Right renal cortex interstitium (tissue), 3 donors: ENCODE measurements at regions not wholly inside any gene's neighbourhood (a gene's known extent, or its start where the extent isn't known, plus 50 kb on each side); places are given as distances from the start of the nearest gene placed in this dataset.
"Not testable (repeated sequence)": the region's sequence is repeated elsewhere in the genome, so short reads cannot be mapped to it uniquely, and the experiment has no call there.

Experiments
- DNase-seq, 3 donors: peaks; one replicate each; pipeline ENCODE4 v3.0.0-alpha.2; 2013; ENCODE audit warnings: low read depth in 3 of 3, low spot score in 2 of 3

DNA sequence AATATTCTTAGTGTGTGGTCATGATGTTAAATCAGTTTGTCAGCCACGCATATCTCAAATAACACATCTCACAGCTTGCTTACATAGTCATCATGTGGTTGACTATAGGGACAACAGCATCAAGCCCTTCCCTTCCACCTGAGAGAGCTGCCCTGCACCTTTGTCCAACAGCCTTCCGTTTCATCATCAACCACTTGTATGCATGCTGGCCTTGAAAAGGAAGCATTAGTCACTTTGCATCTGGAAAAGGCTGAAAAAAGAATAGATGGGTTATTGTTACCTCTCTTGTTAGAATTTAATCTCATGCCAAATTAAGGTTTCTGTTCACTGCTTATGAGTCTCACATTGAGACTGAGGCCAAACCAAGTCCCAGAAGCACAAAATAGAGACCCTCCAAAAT lies 1586.5 kb upstream of the SEL1L start:
- no peak for DNase-seq

DNA sequence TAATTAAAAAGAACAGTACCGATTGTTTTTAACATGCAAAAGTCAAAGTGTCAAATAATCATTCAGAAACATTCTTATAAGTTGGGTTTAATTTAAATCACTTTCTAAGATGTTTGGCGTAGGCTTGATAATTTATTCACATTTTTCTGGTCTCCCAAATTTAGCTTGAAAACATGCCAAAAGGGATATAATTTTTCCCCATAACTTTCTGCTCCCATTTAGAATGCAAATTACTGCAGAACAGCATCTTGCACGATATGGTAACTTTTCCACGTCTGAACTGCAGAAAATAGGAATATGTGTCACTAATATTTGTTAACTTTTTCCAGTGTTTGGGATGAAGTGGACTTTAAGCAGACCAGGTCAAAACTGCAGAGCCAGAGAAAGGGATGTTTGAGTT lies 1592.4 kb upstream of the SEL1L start:
- no peak for DNase-seq

DNA sequence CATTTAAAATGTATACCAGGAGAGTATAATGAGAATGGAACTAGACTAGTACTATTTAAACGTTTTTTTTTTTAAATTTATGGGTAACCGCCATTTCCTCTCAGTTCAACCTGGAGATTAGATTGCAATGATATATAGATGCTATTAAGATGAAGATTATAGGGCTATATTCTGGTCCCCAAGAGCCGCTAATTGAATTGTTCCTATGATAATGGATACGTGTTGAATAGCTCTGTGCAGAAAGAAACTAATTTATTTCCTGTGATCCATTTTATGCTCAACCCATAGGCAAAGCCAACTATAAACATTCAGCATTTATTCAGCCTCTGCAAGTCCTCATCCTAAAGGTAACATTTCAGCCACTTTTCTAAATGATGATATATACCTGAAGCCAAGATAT lies 1595.1 kb upstream of the SEL1L start:
- DNase-seq, result no peak

DNA sequence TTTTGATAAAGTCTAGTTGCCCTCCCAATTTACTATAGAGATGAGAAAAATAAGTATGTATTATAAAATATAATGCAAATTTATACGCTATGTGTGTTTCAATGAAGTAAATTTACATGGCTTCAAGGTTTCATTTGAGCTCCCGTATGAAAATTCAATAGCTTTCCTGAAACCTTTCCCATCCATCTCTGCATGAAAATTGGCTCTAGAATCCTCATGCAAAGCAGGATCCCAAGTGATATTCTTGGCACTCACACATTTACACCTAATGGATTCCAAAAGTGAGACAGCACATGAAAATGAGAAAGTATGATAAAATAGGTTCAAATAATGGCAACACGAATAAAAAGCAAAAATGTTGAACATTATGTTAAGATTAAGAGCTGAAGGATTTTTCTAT lies 1595.8 kb upstream of the SEL1L start:
- DNase-seq, result no peak

DNA sequence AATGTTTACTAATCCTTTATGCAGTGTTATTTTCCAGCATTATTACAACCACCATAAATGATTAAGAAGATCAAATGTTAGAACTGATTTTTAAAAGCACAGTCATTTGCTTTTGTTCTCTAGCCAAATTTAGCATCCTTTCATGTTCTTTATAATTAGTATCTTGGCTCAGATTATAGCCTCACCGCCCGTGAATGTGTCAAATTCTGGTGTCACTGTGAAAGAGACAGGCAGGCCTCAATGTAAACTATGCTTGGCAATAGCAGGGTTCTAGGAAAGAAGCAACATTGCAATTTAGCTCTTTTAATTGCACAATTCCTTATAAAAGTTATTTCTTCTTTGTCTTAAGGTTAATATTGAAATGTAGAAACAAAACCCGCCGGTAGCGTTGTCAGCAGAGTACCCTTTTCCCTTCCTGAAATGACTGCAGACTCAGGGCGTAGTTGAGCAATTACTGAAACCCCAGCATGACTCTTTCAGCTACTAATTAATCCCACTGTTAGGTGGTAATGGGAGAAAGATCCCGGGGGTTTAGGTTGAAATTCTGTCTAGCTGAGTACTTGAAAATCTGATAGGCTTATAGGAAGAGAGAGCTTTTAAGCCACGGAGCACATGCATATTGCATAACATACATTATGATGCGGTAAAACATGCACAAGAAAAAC lies 1600.5 kb upstream of the SEL1L start:
- DNase-seq, result no peak

DNA sequence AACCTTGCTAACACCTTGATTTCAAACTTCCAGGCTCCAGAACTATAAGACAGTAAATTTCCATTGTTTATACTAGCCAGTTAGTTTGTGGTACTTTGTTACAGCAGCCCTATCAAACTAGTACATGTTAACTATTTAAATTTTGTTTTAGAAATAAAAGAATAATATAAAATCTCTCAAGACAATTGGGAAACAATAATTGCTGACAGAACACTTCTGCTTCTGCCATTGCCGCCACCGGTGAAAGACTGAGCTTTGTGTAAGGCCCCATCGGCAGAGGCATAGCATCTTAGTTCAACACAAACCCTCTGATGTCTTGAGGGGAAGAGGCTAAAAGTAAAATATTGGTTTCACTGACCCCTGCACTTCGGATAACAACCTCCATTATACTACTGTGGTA lies 1607.1 kb upstream of the SEL1L start:
- no peak for DNase-seq

DNA sequence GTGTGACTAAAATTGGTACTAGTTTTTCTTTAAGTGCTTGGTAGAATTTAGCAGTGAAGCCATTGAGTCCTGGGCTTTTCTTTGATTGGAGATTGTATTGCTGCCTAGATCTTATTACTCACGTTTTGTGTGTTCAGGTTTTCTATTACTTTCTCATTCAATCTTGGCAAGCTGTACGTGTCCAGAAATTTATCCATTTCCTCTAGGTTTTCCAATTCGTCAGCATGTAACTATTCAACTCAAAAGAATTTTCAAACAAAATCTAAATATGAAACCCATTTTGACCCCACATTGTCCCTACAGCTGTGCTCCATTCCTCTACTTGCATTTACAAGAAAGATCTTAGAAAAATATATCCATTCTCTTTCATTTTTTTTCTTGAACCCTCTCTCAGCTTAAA lies 1613.4 kb upstream of the SEL1L start:
- no peak for DNase-seq

DNA sequence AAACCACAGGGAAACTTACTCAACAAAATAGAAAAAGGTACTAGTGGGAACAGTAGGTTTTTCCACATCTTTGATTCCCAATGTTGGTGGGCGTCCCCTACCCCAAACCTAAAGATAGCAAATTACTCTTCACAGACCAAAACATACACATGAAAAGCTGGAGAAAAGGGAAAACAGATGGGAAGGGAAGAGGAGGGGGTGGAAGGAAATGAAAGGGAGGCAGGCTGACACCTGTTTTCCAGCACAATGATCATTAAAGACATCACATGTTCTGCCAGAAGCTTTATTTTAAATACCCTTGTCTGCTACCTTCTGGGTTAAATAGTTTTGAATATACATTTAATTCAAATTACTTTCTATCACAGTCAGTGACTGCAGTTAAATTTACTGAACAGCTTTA lies 1617.9 kb upstream of the SEL1L start:
- no peak for DNase-seq

DNA sequence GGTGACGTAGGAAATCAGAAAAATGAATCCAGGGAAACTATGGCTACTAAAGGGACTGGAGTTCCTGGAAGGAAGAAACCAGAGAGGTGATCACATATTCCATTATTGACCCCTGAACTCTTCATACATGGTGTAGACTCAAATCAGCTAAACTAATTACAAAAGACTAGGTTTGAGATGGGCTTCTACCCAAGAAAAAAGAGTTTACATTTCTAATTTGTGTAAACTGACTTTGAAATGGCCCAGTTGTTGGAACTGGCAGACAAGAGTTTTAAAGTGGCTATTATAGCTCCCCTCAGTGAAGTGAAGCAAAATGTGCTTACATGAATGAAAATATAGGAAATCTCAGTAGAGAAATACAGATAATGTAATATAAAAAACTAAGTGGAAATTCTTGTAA lies 1619.4 kb upstream of the SEL1L start:
- no peak for DNase-seq

DNA sequence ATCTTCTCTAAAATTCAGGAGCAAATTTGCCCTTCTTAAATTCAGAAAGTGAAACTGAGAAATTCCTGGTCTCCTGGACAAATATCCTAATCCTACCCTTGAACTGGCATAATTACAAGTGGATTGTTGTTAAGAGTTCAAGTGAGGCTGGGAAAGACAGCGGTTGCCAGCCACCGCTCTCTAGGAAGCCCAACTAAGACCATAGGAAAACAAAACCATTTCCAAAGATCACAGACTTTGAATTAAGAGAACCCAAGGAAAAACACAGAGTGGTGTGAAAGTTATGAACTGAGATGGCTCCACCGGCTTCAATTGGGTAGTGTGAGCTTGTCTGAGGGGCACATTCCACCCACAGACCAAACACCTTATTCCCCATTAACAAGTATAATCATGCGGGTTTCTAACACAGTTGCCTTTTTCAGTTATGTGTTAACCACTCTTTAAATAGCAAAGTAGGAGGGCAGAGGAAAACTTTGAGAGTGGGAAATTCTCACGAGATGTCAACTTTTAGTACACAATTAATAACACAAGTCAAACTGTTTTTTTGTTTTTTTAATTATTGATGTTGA lies 1628.8 kb upstream of the SEL1L start:
- no peak for DNase-seq

DNA sequence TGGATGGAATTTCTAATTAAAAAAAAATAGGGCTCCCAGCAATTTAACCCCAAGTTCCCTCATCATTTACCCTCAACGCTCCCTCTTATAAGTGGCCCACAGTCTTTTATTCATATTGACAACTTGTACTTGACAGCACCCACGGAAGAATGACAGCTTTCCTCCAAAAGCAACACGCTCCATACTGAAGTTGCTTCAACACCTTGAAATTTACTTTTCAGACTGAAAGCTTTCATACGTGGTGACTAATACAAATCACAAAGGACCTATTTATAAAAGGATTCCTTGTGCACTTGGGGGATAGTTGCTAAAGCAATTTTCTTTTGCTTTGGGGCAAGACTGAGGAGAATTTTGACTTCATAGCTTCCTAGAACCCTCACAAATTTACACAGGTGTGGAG lies 1629.4 kb upstream of the SEL1L start:
- DNase-seq, result no peak

DNA sequence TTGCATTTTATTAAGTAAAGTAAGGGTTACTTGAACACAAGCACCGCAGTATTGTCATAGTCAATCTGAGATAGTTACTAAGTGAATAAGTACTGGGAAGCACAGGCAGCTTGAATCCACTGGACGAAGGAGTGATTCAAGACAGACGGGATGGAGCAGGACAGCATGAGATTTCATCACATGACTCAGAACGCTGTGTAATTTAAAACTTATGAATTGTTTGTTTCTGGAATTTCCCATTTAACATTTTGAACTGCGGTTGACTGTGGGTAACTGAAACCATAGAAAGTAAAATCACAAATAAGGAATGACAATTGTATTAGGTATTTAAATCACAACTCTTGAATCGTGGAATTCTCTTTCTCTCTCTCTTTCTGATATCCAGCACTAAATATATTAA lies 1630.4 kb upstream of the SEL1L start:
- no peak for DNase-seq

DNA sequence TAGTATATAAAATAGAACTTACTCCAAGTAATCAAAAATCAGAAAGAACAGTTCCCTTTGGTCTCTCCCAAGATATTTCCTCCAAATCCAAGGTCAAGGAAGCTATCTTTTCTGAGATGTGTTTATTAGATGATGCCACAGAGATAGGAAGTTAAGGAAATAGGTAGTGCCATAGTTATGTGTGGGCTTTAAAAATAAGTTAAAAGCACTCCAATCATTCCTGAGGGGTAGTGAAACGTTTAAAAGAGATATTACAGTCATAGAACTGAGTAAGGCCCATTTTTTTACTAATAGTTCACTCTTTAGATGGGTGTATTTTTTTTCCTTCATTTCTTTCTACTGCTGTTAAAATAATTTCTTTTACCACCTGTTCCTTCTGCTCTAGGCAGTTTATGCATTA lies 1630.9 kb upstream of the SEL1L start:
- no peak for DNase-seq

DNA sequence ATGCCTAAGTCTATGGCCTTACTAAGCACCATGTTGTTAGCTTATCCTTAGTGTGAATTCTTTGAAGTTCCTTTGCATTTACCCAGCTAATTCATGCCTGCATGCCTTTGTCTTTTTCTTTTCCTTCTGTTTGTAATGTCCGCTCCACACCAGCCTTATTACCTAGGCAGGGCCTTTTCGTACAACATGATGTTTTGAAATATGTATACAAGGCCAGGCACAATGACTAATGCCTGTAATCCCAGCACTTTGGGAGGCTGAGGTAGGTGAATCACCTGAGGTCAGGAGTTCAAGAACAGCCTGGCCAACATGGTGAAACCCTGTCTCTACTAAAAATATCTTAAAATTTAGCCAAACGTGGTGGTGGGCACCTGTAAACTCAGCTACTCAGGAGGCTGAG lies 1636.5 kb upstream of the SEL1L start:
- no peak for DNase-seq

DNA sequence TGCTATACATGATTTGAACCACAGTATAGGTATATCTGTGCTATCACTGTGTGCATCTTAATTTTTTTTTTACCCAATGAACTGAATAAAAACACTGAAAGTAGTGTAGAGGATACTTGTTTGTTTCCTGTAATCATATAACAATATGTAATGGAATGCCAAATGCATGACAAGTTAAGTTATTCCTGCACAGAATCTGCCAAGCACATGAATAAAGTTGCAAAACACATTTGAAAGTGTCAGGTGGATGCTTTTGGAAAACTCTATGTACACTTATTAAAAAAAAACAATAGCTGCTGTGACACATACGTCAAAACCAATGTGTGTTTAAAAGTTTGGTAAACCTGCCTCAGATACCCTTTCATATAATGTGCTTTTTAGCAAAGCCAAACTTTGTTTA lies 1638.1 kb upstream of the SEL1L start:
- DNase-seq, result no peak

DNA sequence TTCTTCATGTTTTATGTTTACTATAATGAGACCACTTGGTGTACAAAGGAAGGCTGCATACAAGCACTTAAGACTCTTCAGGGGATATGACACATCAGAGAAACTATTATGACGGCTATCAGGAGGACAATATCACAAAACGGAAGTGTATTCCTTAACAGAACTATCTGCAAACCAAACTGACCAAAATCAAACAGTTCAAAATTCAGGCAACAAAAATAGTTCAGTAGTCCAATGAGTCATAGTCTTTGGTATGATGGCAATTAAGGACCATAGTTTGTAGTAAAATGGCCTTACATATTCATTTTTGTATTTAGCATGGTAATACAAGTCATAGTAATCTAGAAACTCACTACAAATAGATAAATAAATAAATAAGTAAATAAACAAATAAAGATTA lies 1638.7 kb upstream of the SEL1L start:
- no peak for DNase-seq

DNA sequence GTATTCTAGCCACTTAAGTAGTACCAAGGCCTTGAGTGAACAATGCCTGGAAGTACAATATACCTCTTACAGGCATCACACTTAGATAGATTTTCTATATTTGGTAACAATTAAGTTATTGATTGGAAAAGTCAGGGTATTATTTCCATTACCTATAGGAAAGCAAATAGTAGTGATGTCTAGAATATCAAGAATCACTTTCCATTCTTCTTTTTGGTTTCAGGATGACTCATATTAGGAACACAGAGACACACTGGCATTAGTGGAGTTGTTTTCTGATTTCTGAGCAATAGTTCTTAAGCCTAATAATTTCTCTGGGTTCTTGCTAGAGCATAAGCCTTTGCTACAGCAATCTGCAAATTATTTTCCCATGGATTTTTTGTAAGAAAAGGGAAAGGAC lies 1640.0 kb upstream of the SEL1L start:
- no peak for DNase-seq

DNA sequence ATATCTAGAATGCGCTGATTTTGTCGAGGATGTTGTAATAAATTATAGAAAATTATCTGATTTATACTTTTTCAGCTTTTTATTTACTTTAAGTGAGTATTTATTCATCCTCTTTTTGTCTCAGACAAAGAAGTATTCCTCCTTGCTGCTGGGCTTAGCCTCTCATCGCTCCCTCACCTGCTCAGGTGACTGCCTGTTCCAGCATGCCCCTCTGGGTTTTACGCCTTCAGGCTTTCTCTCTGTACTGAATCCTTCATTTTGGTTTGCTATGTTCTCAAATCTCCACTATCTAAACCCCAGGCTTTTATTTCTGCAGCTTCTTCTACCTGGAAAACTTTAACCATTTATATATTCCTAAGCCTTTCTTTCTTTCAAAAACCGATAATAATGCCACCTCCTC lies 1650.9 kb upstream of the SEL1L start:
- no peak for DNase-seq

DNA sequence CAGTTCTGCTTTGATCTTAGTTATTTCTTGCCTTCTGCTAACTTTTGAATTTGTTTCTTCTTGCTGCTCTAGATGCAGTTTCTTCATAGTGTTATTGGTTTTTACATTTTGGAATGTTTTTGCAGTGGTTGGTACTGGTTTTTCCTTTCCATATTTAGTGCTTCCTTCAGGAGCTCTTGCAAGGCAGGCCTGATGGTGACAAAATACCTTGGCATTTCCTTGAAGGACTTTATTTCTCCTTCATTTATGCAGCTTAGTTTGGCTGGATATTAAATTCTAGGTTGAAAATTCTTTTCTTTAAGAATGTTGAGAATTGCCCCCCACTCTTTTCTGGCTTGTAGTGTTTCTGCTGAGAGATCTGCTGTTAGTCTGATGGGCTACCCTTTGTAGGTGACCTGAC lies 1654.7 kb upstream of the SEL1L start:
- not testable (repeated sequence) for DNase-seq

DNA sequence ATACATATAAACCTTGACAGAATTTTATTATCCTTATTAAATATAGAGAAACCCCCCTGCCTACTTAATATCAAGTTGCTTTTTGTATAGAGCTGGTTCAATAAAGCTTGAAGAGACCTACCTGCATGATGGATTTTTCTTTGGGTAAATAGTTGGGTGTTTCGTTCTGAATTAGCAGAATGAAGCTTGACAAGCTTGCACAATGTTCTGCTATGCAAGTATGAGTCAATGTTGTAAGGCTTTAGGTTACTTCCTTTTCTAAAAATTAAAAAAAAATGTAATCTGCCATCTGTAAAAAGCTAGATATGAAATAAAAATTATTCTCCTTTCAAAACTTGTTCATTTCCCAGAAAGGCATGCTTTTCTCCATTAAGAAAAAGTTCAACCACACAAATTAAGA lies 1662.6 kb upstream of the SEL1L start:
- no peak for DNase-seq

DNA sequence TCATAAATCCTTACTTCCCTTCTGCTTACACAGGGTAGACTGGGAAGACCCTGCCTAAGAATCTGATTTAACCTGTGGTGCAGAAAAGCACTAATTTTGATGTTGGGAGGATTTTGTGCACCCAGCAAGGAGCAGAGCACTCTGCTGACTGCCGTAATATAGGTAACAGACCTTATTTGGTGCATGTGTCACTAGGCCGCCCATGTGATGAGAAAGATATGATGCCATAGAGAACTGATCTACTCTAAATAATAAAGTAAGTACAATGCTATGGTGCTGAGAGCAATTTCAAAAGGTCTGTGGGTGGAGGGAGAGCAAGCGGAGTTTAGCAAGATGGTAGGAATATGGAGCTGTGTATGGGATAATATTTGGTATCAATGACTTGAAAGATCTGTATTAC lies 1663.6 kb upstream of the SEL1L start:
- DNase-seq, result no peak

DNA sequence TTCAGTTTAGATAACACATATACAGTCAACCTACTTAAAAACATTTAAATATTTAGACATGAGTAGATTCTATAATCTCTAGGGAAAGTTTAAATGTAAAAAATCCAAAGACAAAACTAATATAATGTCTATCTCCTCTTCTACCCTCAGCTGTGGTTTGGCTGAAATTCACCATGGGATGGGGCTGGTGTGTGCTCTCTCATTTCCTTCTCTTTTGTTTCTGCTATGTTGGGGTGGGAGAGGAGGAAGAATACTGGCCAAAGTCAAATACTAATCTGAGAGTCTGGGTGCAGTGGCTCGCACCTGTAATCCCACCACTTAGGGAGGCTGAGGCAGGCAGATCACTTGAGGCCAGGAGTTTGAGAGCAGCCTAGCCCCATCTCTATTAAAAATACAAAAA lies 1673.9 kb upstream of the SEL1L start:
- no peak for DNase-seq

DNA sequence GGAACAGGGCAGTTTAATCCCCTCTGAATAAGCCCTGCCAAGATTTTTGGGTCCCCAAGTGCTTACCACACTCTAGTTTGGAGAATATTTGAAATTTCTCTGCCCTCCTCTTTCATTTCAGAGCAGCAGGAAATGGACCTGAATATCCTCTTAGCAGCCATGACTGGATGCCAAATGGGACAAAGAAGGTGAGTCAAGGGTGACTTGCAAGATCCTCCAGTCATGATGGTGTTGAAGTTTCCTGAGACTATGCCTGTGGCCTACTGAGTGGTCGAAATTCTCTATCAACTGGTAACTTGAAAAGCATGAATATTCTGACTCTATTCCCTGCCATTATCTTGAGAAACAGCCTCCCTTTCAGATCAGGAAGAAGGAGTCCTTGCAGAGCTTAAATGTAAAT lies 1674.7 kb upstream of the SEL1L start:
- DNase-seq, result no peak
